Neural progenitor cell (in vitro differentiated cells): ENCODE measurements at regions not wholly inside any gene's neighbourhood (a gene's known extent, or its start where the extent isn't known, plus 50 kb on each side); places are given as distances from the start of the nearest gene placed in this dataset.

Source experiments
- EZH2 ChIP-seq: fragments of 200-600 bp; sonication (generic); IDR thresholded peaks from 2 replicates; pipeline ENCODE4 v1.6.1; 2017; ENCODE audit warnings: antibody characterized with exemption, mild to moderate bottlenecking, moderate library complexity
- TF ChIP-seq, protein P1 (sequence below): fragments of 200-600 bp; sonication (generic); IDR thresholded peaks from 2 replicates; pipeline ENCODE4 v1.5.1; 2017; ENCODE audit warnings: antibody characterized with exemption, mild to moderate bottlenecking

DNA sequence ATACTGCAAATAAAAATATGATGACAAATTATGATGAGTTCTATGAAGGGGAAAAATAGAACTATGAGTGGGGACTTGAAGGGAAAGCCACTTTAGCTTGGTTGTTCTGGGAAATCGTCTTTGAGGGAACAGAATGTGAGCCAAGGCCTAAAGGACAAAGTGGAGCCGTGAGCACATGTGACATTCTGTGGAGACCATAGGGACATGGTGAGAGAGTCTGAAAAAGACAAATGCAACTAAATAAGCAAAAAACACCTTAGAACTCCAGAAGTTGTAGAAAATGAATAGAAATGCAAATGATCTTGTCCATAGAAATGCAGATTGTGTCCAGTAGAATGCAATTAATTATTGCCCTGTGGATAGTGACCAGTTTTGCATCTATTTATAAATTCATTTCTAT, 86.8 kb upstream of the ANKRD10 start:
- TF ChIP-seq, protein P1, sequence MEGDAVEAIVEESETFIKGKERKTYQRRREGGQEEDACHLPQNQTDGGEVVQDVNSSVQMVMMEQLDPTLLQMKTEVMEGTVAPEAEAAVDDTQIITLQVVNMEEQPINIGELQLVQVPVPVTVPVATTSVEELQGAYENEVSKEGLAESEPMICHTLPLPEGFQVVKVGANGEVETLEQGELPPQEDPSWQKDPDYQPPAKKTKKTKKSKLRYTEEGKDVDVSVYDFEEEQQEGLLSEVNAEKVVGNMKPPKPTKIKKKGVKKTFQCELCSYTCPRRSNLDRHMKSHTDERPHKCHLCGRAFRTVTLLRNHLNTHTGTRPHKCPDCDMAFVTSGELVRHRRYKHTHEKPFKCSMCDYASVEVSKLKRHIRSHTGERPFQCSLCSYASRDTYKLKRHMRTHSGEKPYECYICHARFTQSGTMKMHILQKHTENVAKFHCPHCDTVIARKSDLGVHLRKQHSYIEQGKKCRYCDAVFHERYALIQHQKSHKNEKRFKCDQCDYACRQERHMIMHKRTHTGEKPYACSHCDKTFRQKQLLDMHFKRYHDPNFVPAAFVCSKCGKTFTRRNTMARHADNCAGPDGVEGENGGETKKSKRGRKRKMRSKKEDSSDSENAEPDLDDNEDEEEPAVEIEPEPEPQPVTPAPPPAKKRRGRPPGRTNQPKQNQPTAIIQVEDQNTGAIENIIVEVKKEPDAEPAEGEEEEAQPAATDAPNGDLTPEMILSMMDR: no peak
- TF ChIP-seq EZH2: no peak
